ENCODE measurements at regions not wholly inside any gene's neighbourhood (a gene's known extent, or its start where the extent isn't known, plus 50 kb on each side); places are given as distances from the start of the nearest gene placed in this dataset.

DNA sequence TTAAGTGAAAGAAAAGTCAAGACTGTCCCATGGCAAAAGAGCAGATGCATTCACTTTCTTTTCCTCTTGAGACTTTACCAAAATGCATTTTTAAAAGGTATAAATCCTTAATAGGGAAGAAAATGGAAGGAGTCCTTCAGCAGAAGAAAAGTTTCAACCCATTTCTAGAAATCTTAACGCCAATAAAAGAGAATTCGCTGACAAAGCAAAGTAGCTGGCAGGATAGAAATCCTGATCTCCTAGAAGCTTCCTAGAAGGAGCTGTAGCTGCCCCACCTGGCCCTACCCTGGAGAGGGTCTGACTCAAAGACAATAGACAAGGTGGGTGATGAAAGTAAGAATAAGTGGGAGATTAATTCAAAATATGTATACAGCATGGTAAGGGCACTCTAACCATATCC is 144.9 kb upstream of the PKDCC start:
- H3K27me3 ChIP-seq (ENCODE audit: low read depth) = no peaks in the 10 kb centered on the region
- TF ChIP-seq, protein P1, sequence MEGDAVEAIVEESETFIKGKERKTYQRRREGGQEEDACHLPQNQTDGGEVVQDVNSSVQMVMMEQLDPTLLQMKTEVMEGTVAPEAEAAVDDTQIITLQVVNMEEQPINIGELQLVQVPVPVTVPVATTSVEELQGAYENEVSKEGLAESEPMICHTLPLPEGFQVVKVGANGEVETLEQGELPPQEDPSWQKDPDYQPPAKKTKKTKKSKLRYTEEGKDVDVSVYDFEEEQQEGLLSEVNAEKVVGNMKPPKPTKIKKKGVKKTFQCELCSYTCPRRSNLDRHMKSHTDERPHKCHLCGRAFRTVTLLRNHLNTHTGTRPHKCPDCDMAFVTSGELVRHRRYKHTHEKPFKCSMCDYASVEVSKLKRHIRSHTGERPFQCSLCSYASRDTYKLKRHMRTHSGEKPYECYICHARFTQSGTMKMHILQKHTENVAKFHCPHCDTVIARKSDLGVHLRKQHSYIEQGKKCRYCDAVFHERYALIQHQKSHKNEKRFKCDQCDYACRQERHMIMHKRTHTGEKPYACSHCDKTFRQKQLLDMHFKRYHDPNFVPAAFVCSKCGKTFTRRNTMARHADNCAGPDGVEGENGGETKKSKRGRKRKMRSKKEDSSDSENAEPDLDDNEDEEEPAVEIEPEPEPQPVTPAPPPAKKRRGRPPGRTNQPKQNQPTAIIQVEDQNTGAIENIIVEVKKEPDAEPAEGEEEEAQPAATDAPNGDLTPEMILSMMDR (IDR thresholded peaks at IDR 0.05; ENCODE audit: borderline replicate concordance) = no peak
- H3K4me3 ChIP-seq = no peak overlapping the region
- H3K9me3 ChIP-seq (replicated peaks) = no peaks in the 10 kb centered on the region
- no peaks in the 10 kb centered on the region for H3K36me3 ChIP-seq
- DNase-seq = no peak
- peaks cover 6% of the 10 kb centered on the region for H3K4me1 ChIP-seq
- intact Hi-C loops (cut with micrococcal nuclease) = no loop called here
- H3K27ac ChIP-seq (replicated peaks) = no peak overlapping the region

- H3K4me1 ChIP-seq = peaks cover 6% of the 10 kb centered on the region
- no peaks in the 10 kb centered on the region for H3K27me3 ChIP-seq (ENCODE audit: low read depth)
- H3K27ac ChIP-seq (replicated peaks) = no peak overlapping the region
- no peaks in the 10 kb centered on the region for H3K36me3 ChIP-seq
- intact Hi-C loops (cut with micrococcal nuclease) = no loop called here
- DNase-seq = no peak
- TF ChIP-seq, protein P1 (IDR thresholded peaks at IDR 0.05; ENCODE audit: borderline replicate concordance) = no peak
- no peak overlapping the region for H3K4me3 ChIP-seq
- H3K9me3 ChIP-seq (replicated peaks) = no peaks in the 10 kb centered on the region
Measured at GRCh38 chr2:41903474-41904135, 144.2 kb upstream of the PKDCC start.

DNA sequence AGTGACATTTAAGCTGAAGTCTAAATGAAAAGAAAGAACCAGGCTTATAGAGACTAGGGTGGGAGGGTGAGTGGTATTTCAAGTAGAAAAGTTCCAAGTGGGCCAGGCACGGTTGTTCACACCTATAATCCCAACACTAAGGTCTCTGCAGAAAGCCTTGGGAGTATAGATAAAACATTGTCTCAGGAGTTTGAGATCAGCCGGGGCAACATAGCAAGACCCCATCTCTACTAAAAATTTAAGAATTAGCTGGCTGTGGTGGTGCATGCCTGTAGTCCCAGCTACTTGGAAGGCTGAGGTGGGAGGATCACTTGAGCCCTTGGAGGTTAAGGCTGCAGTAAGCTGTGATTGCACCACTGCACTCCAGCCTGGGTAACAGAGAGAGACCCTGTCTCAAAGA is 143.4 kb upstream of the PKDCC start:
- Histone ChIP-seq H3K4me1 (peaks cover 6% of the 10 kb centered on the region), H3K27me3 (ENCODE audit: low read depth) (no peaks in the 10 kb centered on the region), H3K4me3 (no peak overlapping the region), H3K36me3 (no peaks in the 10 kb centered on the region), H3K27ac (replicated peaks) (no peak overlapping the region), H3K9me3 (replicated peaks) (no peaks in the 10 kb centered on the region)
- TF ChIP-seq, protein P1 (IDR thresholded peaks at IDR 0.05; ENCODE audit: borderline replicate concordance) = no peak
- DNase-seq = no peak
- intact Hi-C loops (cut with micrococcal nuclease) = no loop called here

DNA sequence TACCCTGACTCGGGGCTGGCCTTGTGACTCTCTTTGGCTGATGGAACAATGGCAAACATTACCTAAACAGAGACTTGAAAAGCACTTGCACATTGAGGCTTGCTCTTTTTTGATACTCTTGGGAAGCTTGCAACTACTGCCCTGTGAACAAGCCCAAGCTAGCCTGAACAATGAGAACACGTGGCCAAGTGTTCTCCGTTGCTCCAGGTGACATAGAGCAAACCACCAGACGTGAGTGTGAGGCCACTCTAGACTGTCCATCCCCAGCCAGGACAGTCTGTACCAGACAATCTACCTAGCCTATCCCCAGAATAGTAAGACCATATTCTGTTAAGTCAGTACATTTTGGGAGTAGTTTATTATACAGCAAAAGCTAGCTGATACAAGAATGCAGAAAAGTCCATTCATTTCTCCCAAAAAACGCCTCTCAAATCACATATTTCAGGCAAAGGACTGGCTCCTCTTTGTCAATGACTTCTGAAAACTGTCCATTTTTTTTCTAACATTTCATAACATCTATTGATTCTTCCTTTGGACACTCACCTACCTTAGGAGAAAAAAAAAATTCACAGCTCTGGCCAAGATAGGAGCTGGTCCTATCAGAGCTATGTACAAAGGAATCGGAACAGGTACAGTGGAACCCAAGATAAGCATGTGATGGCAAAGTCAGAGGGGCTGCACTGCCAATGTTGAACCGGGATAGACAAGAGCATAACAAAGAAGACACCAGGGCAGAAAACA is 142.1 kb upstream of the PKDCC start:
- H3K36me3 ChIP-seq = no peaks in the 10 kb centered on the region
- H3K27me3 ChIP-seq (ENCODE audit: low read depth) = no peaks in the 10 kb centered on the region
- intact Hi-C loops (cut with micrococcal nuclease) = no loop called here
- TF ChIP-seq, protein P1 (IDR thresholded peaks at IDR 0.05; ENCODE audit: borderline replicate concordance) = no peak
- H3K27ac ChIP-seq (replicated peaks) = no peak overlapping the region
- no peaks in the 10 kb centered on the region for H3K9me3 ChIP-seq (replicated peaks)
- no peak overlapping the region for H3K4me3 ChIP-seq
- no peak for DNase-seq
- peaks cover 6% of the 10 kb centered on the region for H3K4me1 ChIP-seq

DNA sequence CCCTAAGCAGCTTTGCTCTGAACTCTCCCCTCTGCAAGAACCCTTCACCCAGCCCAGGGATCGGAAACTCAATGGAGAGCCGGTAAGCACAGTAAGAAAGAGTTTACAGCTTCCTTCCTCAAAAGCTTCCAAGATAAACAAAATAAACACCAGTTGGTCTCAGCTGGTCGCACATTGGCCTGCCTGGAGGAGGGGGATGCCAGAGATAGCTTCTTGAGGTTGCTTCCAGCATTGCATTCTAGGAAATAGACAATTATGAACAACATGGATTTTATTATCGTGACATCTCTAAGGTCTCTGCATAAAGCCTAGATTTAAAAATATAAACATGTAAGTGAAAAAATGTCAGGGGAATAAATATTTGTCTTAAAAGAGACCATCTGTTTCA is 141.5 kb upstream of the PKDCC start:
- Histone ChIP-seq H3K27ac (replicated peaks) (no peak overlapping the region), H3K9me3 (replicated peaks) (no peaks in the 10 kb centered on the region), H3K4me1 (peaks cover 6% of the 10 kb centered on the region), H3K36me3 (no peaks in the 10 kb centered on the region), H3K27me3 (ENCODE audit: low read depth) (no peaks in the 10 kb centered on the region), H3K4me3 (no peak overlapping the region)
- intact Hi-C loops (cut with micrococcal nuclease) = no loop called here
- no peak for DNase-seq
- TF ChIP-seq, protein P1 (IDR thresholded peaks at IDR 0.05; ENCODE audit: borderline replicate concordance) = no peak

Measured in left ventricle myocardium inferior (tissue), 1 donor.